Activated T-cell treated with anti-CD3 and anti-CD28 coated beads for 4 hours (primary cell): ENCODE measurements at regions not wholly inside any gene's neighbourhood (a gene's known extent, or its start where the extent isn't known, plus 50 kb on each side); places are given as distances from the start of the nearest gene placed in this dataset.

Experiments
- DNase-seq: peaks from one replicate; pipeline ENCODE4 v3.0.0-alpha.2; 2020

DNA sequence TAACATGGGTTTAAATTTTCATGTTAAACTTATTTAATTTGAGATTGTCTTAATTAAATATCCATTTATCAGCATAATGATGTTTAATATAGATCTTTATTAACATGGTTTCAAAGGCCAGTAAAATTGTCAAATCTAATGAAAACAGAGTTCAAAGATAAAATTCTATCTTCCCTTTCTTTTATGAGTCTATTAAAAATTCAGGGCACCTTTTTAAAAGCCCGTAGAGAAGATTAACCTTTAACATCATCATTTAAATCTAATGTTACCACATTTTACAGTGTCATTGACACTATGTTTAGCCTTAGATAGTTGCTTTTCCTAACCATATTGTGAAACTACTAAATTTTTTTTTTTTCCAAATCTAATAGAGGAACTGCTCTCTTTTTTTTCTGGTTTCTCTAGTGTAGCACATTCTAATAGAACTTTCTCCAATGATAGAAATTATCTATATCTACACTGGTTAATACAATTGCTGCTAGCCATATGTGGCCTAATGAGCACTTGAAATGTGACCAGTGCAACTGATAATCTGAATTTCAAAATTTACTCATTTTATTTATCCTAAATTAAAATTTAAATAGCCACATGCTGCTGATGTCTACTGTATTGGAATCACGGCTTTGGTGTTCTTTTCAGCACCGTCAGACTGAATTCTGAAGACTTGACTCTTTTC lies 410.9 kb downstream of the UTRN start:
- DNase-seq: no peak

- no peak for DNase-seq
Observed at GRCh38 chr6:144696610-144697368, 411.7 kb downstream of the UTRN start.

DNA sequence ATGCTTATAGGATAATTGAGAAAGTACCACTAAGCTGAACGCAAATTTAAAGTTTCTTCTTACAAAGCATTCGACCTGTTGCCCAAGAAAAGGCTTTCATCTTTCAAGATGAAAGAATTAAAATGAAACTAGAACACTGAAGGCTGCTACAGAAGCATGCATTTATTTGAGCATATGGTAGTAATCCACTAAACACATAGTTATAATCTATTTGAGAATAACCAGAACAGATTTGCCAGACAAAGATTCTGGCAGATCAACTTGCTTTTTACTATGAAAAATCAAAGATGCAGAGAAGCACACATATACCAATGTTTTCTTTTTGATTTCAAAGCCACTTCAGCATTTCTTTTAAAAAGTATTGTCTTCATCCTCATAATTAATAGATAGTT lies 412.2 kb downstream of the UTRN start:
- DNase-seq: no peak

GRCh38 chr6:144697801-144698200 lies 412.7 kb downstream of the UTRN start:
- DNase-seq: no peak

DNA sequence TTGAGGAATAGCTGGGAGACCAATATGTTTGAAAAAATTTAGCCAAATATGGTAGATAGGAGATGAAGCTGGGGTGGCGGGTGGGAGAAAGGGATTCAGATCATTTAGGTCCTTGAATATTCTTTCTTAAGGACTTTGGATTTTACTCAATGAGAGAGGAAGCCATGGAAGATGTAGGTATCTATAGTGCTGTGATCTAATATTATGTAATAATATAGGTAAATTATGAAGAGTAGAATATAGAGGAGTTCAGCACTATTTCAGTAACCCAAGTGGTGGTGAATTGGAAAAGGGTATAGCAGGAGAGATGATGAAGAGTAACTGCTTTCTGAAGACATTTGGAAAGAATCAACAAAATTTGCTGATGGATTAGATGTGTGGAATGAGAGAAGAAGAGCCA lies 417.6 kb downstream of the UTRN start:
- DNase-seq: no peak

- DNase-seq: no peak
Observed at GRCh38 chr6:144710207-144710606, 425.1 kb downstream of the UTRN start.

DNA sequence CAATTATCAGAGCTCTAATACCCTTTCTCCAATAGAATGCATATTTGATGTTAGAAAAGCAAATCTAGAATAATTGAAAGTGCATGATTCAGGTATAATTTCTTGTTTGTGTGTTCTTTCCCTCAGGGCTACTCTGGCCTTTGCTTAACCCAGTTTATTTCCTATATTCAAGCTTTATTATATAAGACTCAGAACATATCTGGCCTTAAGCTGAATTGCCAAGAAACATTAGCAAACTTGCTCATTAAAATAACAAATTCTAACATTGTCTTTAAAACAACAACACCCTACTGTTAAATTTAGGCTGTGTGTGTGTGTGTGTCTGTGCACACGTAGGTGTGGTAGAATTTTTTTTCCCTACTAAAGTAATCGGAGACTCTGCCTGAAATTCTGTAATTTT lies 426.5 kb downstream of the UTRN start:
- no peak for DNase-seq

DNA sequence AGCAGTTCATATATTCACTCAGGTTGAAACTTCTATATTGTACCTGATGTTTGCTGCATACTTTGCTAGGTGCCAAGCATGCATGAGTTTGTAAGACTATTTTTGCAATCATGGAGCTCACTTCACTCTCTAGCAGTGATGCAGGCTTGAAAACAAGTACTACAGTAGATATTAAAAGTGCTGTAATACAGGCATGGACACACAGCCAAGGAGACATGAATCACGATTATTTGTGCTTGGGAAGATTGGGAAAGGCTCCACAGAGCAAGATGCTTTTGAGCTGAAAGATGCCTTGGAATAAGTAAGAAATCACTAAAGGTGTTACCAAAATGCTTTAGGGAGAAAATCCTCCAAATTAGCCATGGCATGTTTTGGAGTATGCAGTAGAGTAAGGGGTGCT lies 427.4 kb downstream of the UTRN start:
- DNase-seq: no peak

- no peak for DNase-seq
Observed at GRCh38 chr6:144714021-144714712, 429.0 kb downstream of the UTRN start.

- no peak for DNase-seq
Observed at GRCh38 chr6:144715344-144715743, 430.2 kb downstream of the UTRN start.

- no peak for DNase-seq
Observed at GRCh38 chr6:144718431-144718830, 433.3 kb downstream of the UTRN start.

DNA sequence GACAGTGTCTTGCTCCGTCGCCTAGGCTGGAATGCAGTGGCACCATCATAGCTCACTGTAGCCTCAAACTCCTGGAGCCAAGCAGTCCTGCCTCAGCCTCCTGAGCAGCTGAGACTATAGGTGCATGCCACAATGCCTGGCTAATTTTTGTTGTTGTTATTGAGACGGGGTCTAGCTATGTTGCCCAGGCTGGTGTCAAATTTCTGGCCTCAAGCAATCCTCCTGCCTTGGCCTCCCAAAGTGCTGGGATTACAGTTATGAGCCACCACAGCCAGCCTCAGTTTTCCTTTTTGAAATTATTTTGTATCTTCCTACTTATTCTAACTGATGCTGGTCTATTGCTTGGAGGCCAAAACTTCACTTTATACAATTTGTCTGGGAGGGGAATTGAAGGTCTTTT lies 436.1 kb downstream of the UTRN start:
- DNase-seq: no peak

DNA sequence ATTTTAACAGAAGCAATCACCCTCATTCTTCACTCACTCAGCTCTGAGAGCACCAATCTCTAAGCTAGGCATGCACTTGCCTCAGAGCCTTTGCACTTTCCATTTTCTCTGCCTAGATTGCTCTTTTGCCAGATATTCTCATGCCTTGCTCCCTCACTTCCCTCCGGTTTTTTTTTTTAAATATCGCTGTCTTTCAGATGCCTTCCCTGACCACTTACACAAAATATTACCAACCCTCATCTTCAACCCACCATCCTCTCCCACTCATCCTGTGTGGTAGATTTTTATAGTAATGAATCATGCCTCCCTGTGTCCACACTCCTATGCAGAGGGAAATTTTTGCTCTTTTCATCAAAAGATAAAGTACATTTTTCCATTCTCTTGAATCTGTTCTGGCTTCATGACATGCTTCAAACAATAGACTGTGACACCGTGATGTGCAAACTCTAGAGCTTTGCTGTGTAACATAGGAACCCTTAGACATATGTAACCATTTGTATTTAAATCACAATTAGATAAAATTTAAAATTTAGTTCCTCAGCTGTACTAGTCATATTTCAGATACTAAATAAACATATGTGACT lies 437.1 kb downstream of the UTRN start:
- DNase-seq: no peak

DNA sequence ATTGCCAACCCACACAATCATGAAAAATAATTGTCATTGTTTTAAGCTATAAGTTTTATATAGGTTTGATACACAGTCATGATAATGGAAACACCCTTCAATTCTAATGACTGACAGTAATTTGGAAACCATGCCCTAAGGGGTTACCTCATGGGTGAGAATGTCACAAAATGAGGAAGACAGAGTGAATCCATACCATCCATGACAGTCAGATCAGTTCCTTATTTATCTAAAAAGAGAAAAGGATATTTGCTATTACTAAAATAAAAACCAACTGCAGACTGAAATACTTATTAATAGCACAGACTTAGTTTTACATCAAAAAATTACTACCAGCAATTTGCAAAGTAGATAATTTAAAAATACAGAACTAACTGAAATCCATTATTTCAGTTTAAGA lies 437.8 kb downstream of the UTRN start:
- no peak for DNase-seq

- DNase-seq: no peak
Observed at GRCh38 chr6:144723431-144723830, 438.3 kb downstream of the UTRN start.

GRCh38 chr6:144724818-144725217 lies 439.7 kb downstream of the UTRN start:
- DNase-seq: no peak

GRCh38 chr6:144725736-144726522 lies 440.8 kb downstream of the UTRN start:
- DNase-seq: no peak

- no peak for DNase-seq
Observed at GRCh38 chr6:144728804-144729203, 443.7 kb downstream of the UTRN start.

DNA sequence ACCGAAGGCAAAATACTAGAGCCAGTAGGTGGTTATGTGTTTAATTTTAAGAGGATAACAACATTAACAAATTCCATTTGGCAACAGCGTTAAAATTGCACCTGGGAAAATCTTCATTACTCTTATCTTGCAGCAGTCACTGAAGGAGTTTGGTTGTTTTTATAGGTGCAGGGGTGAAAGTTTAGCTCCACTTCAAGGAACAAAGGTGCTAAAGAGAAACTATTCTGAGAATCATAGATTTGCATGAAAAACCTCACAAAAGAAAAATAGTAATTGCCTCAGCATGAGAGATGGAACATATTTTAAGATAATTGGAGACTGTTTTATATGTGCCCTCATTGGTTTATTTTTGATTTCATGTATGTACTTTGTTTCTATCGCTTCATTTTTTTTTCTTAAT lies 444.4 kb downstream of the UTRN start:
- no peak for DNase-seq

- DNase-seq: no peak
Observed at GRCh38 chr6:144730088-144730645, 445.0 kb downstream of the UTRN start.

GRCh38 chr6:144731229-144731628 lies 446.1 kb downstream of the UTRN start:
- DNase-seq: no peak

GRCh38 chr6:144736763-144737162 lies 451.6 kb downstream of the UTRN start:
- DNase-seq: no peak

GRCh38 chr6:144737998-144738397 lies 452.9 kb downstream of the UTRN start:
- DNase-seq: no peak
